Testis (tissue), 2 donors: ENCODE measurements at regions not wholly inside any gene's neighbourhood (a gene's known extent, or its start where the extent isn't known, plus 50 kb on each side); places are given as distances from the start of the nearest gene placed in this dataset.

ENCODE experiments used
- DNase-seq: peaks from one replicate; pipeline ENCODE4 v3.0.0-alpha.2; 2019
- H3K27ac ChIP-seq, 2 donors: fragments of 200-600 bp; sonication (generic); one replicate each; pipeline ENCODE4 v1.5.1; 2019
- H3K27me3 ChIP-seq: fragments of 200-600 bp; sonication (generic); one replicate; pipeline ENCODE4 v1.5.1; 2019
- H3K36me3 ChIP-seq: fragments of 200-600 bp; sonication (generic); one replicate; pipeline ENCODE4 v1.5.1; 2017; ENCODE audit warnings: low read depth; ENCODE audit errors: missing control alignments
- H3K4me1 ChIP-seq: fragments of 200-600 bp; sonication (generic); one replicate; pipeline ENCODE4 v1.5.1; 2019
- H3K4me3 ChIP-seq, 2 donors: fragments of 200-600 bp; sonication (generic); one replicate each; pipeline ENCODE4 v1.5.1; 2017 to 2019
- H3K9me3 ChIP-seq: fragments of 200-600 bp; sonication (generic); one replicate; pipeline ENCODE4 v1.5.1; 2017
- CTCF ChIP-seq, 3 experiments: fragments of 450-650 bp in 2 of 3; fragments of 200-600 bp in 1 of 3; sonication (generic) in 1 of 3; IDR thresholded peaks; one replicate each; pipeline ENCODE4 v1.5.1; 2016 to 2019; ENCODE audit warnings: antibody characterized with exemption in 3 of 3, mild to moderate bottlenecking in 2 of 3, moderate library complexity in 1 of 3
- POLR2A ChIP-seq: fragments of 450-650 bp; IDR thresholded peaks from one replicate; pipeline ENCODE4 v1.6.1; 2017; ENCODE audit warnings: antibody characterized with exemption, mild to moderate bottlenecking, moderate library complexity
- WGBS, 2 donors: methylation state at CpG; one replicate each; pipeline ENCODE4 v1.1.5; 2018; 5-methylcytosine and 5-hydroxymethylcytosine counted together
- intact Hi-C: fragments of 100-400 bp; cut with DNase I; formaldehyde crosslinking; loops from one replicate; pipeline ENCODE4 v1.15.1; 2023; ENCODE audit warnings: low total_unique reads
- small RNA-seq, 2 donors: library from RNA; depleted of rRNA; stranded (forward); fragments of <200 nt; gene quantifications; one replicate each; pipeline ENCODE3, GENCODE V24; 2016

- H3K4me3 ChIP-seq, result no peak overlapping the region
- no peaks in the 10 kb centered on the region for H3K4me1 ChIP-seq
- no peak overlapping the region for H3K27ac ChIP-seq
- no peak for DNase-seq
- 32 to 42% methylated on average over 5 of the region's 5 CpGs for WGBS, 2 donors
- no peaks in the 10 kb centered on the region for H3K27me3 ChIP-seq
- no peak for TF ChIP-seq CTCF (IDR thresholded peaks at IDR 0.05)
- TF ChIP-seq POLR2A, result no peak
- no peaks in the 10 kb centered on the region for H3K36me3 ChIP-seq
- intact Hi-C loops, result no loop called here
- no peaks in the 10 kb centered on the region for H3K9me3 ChIP-seq
These were observed 74.7 kb downstream of the DPPA2 start for GRCh38 chr3:109241459-109242186.

GRCh38 chr3:109242187-109242523 is 74.2 kb downstream of the DPPA2 start:
- H3K27ac ChIP-seq, result no peak overlapping the region
- 30 to 43% methylated on average over 3 of the region's 3 CpGs for WGBS, 2 donors
- no peak for TF ChIP-seq POLR2A
- no peak for TF ChIP-seq CTCF (IDR thresholded peaks at IDR 0.05)
- no peaks in the 10 kb centered on the region for H3K4me1 ChIP-seq
- no peak overlapping the region for H3K4me3 ChIP-seq
- intact Hi-C loops, result no loop called here
- H3K9me3 ChIP-seq, result no peaks in the 10 kb centered on the region
- no peaks in the 10 kb centered on the region for H3K36me3 ChIP-seq
- no peak for DNase-seq
- no peaks in the 10 kb centered on the region for H3K27me3 ChIP-seq

Small RNAs in the stretch of these regions (small RNA-seq; reads per million reads assigned to genes)
- gene RNU6-1236P, result 0 reads per million in 2 donors
